HG03196 (cell line): ENCODE measurements at regions not wholly inside any gene's neighbourhood (a gene's known extent, or its start where the extent isn't known, plus 50 kb on each side); places are given as distances from the start of the nearest gene placed in this dataset.

ENCODE experiments used
- ATAC-seq: cut with Tn5 transposase; IDR thresholded peaks from one replicate; pipeline ENCODE4 v1.9.1; 2021; ENCODE audit not compliant: unreplicated experiment

- no peak for ATAC-seq
Measured at GRCh38 chr4:34178476-34178875, 2065.8 kb downstream of the ARAP2 start.

GRCh38 chr4:34181311-34181841, 2062.9 kb downstream of the ARAP2 start:
- no peak for ATAC-seq

GRCh38 chr4:34181891-34182290, 2062.4 kb downstream of the ARAP2 start:
- ATAC-seq: no peak

- no peak for ATAC-seq
Measured at GRCh38 chr4:34182306-34182705, 2062.0 kb downstream of the ARAP2 start.

GRCh38 chr4:34183926-34184325, 2060.4 kb downstream of the ARAP2 start:
- ATAC-seq: no peak

- ATAC-seq: no peak
Measured at GRCh38 chr4:34187056-34187455, 2057.3 kb downstream of the ARAP2 start.

- no peak for ATAC-seq
Measured at GRCh38 chr4:34191443-34191842, 2052.9 kb downstream of the ARAP2 start.

- ATAC-seq: no peak
Measured at GRCh38 chr4:34193451-34194154, 2050.7 kb downstream of the ARAP2 start.

- ATAC-seq: no peak
Measured at GRCh38 chr4:34194585-34194984, 2049.7 kb downstream of the ARAP2 start.

- no peak for ATAC-seq
Measured at GRCh38 chr4:34196375-34196774, 2047.9 kb downstream of the ARAP2 start.

GRCh38 chr4:34198966-34199365, 2045.3 kb downstream of the ARAP2 start:
- no peak for ATAC-seq

GRCh38 chr4:34200535-34200934, 2043.8 kb downstream of the ARAP2 start:
- no peak for ATAC-seq

GRCh38 chr4:34202154-34202553, 2042.2 kb downstream of the ARAP2 start:
- ATAC-seq: no peak

- ATAC-seq: no peak
Measured at GRCh38 chr4:34220601-34221000, 2023.7 kb downstream of the ARAP2 start.

GRCh38 chr4:34221986-34222385, 2022.3 kb downstream of the ARAP2 start:
- ATAC-seq: no peak

GRCh38 chr4:34236118-34236517, 2008.2 kb downstream of the ARAP2 start:
- no peak for ATAC-seq

GRCh38 chr4:34245276-34245675, 1999.0 kb downstream of the ARAP2 start:
- ATAC-seq: no peak

- no peak for ATAC-seq
Measured at GRCh38 chr4:34250562-34250961, 1993.8 kb downstream of the ARAP2 start.

- no peak for ATAC-seq
Measured at GRCh38 chr4:34253239-34253638, 1991.1 kb downstream of the ARAP2 start.

GRCh38 chr4:34258176-34258575, 1986.1 kb downstream of the ARAP2 start:
- ATAC-seq: no peak

GRCh38 chr4:34261799-34262314, 1982.5 kb downstream of the ARAP2 start:
- ATAC-seq: no peak

GRCh38 chr4:34269613-34270012, 1974.7 kb downstream of the ARAP2 start:
- no peak for ATAC-seq
